ENCODE measurements at regions not wholly inside any gene's neighbourhood (a gene's known extent, or its start where the extent isn't known, plus 50 kb on each side); places are given as distances from the start of the nearest gene placed in this dataset.

DNA sequence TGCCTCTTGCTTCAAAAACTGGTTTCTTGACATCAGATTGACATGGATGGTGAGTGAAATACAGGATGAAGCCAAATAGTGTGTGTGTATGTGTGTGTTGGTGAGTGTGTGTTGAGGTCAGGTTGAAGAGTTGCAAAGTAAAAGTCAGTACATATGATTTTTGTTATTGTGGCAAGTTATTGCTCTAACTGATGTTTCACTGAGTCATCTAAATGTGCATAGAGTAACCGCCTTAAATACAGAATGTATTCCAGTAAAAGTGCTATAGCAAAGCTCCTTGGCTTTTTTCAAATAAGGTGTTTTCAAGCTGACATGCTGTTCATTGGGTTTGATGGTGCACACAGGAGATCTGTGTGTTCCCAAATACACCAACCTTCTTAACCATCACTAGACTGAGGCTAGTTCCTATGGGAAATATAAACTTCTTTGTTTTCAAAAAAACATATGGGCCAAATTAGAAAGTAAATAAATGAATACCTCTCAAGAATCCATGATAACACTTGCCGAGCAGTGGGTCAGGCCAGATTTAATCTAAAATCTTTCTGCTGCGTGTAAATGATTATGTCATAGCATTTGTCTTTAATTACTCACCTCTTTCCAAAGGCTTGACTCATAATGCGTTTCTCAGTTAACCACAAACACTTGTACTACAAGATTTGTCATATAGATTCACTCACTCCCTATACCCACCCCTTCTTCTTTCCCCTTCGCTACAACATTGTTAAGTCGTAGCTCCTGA, 151.1 kb downstream of the LYPLAL1 start:
- Histone ChIP-seq H3K27ac (ENCODE audit: low read depth, low read length) (no peak overlapping the region), H3K4me2 (ENCODE audit: low read depth, low read length, poor library complexity, severe bottlenecking) (no peak overlapping the region), H3K36me3 (ENCODE audit: low read length) (no peaks in the 10 kb centered on the region), H4K20me1 (ENCODE audit: low read depth, low read length) (no peaks in the 10 kb centered on the region), H2AFZ (ENCODE audit: low read depth, low read length, severe bottlenecking) (no peak overlapping the region), H3K27me3 (ENCODE audit: low read length) (no peaks in the 10 kb centered on the region), H3K9me3 (ENCODE audit: insufficient read depth, low read length) (no peaks in the 10 kb centered on the region), H3K79me2 (ENCODE audit: insufficient read depth, low read length) (no peaks in the 10 kb centered on the region), H3K9me2 (replicated peaks; ENCODE audit: insufficient read depth, low read length) (no peaks in the 10 kb centered on the region), H3K4me3 (ENCODE audit: insufficient read depth, low read length, poor library complexity, severe bottlenecking) (no peak overlapping the region), H3F3A (ENCODE audit: insufficient read depth) (no peaks in the 10 kb centered on the region), H3K9ac (ENCODE audit: low read length) (no peak overlapping the region)
- TF ChIP-seq EZH2phosphoT487 (conservative IDR thresholded peaks at IDR 0.05; ENCODE audit: low read length), result no peak
- TF ChIP-seq, protein P1, sequence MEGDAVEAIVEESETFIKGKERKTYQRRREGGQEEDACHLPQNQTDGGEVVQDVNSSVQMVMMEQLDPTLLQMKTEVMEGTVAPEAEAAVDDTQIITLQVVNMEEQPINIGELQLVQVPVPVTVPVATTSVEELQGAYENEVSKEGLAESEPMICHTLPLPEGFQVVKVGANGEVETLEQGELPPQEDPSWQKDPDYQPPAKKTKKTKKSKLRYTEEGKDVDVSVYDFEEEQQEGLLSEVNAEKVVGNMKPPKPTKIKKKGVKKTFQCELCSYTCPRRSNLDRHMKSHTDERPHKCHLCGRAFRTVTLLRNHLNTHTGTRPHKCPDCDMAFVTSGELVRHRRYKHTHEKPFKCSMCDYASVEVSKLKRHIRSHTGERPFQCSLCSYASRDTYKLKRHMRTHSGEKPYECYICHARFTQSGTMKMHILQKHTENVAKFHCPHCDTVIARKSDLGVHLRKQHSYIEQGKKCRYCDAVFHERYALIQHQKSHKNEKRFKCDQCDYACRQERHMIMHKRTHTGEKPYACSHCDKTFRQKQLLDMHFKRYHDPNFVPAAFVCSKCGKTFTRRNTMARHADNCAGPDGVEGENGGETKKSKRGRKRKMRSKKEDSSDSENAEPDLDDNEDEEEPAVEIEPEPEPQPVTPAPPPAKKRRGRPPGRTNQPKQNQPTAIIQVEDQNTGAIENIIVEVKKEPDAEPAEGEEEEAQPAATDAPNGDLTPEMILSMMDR (IDR thresholded peaks at IDR 0.05; ENCODE audit: insufficient read depth, low read length, poor library complexity, severe bottlenecking), result no peak

DNA sequence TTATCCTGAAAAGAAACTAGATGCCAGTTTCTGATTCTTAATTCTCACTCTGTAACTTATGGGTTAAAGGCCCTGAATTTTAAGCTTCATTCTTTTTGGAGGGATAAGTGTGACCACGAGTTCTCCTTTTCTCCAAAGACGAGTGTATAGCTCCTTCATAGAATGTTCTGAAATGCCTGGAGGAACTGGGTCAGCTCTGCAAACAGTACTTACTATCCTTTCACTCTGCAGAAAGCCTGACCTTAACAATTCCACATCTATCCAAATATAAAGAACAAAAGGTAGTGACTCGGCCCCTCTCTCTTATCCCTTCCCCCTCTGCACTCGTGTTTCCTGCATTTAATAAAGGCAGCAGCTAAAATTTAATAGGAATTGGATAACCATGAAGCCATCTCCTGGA, 150.5 kb downstream of the LYPLAL1 start:
- no peak overlapping the region for H3K4me3 ChIP-seq (ENCODE audit: insufficient read depth, low read length, poor library complexity, severe bottlenecking)
- H3K9me2 ChIP-seq (replicated peaks; ENCODE audit: insufficient read depth, low read length), result no peaks in the 10 kb centered on the region
- no peak overlapping the region for H2AFZ ChIP-seq (ENCODE audit: low read depth, low read length, severe bottlenecking)
- no peaks in the 10 kb centered on the region for H4K20me1 ChIP-seq (ENCODE audit: low read depth, low read length)
- H3K27me3 ChIP-seq (ENCODE audit: low read length), result no peaks in the 10 kb centered on the region
- no peak overlapping the region for H3K4me2 ChIP-seq (ENCODE audit: low read depth, low read length, poor library complexity, severe bottlenecking)
- no peaks in the 10 kb centered on the region for H3K9me3 ChIP-seq (ENCODE audit: insufficient read depth, low read length)
- no peaks in the 10 kb centered on the region for H3F3A ChIP-seq (ENCODE audit: insufficient read depth)
- H3K79me2 ChIP-seq (ENCODE audit: insufficient read depth, low read length), result no peaks in the 10 kb centered on the region
- no peaks in the 10 kb centered on the region for H3K36me3 ChIP-seq (ENCODE audit: low read length)
- H3K9ac ChIP-seq (ENCODE audit: low read length), result no peak overlapping the region
- H3K27ac ChIP-seq (ENCODE audit: low read depth, low read length), result no peak overlapping the region
- TF ChIP-seq EZH2phosphoT487 (conservative IDR thresholded peaks at IDR 0.05; ENCODE audit: low read length), result no peak
- TF ChIP-seq, protein P1 (IDR thresholded peaks at IDR 0.05; ENCODE audit: insufficient read depth, low read length, poor library complexity, severe bottlenecking), result no peak

DNA sequence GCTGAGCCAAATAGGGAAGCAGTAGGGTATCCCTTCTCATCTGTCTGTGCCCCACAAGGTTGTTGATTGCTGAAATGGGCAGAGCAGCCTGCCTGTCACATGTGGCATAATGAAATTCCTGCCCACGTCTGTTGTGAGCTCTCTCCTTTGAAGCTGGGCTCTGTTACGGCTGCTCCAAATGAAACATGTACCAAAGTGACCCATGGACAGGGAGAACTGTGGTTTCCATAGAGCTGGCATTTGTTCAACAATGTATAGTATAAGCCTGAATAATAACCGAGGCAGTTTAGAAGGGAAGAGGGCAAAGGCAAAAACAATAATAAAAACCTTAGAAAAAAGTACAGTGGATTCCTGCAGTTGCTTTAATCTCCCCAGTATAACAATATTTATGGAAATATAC, 149.7 kb downstream of the LYPLAL1 start:
- Histone ChIP-seq H3K36me3 (ENCODE audit: low read length) (no peaks in the 10 kb centered on the region), H3K27ac (ENCODE audit: low read depth, low read length) (no peak overlapping the region), H4K20me1 (ENCODE audit: low read depth, low read length) (no peaks in the 10 kb centered on the region), H3K27me3 (ENCODE audit: low read length) (no peaks in the 10 kb centered on the region), H3K9me2 (replicated peaks; ENCODE audit: insufficient read depth, low read length) (no peaks in the 10 kb centered on the region), H2AFZ (ENCODE audit: low read depth, low read length, severe bottlenecking) (no peak overlapping the region), H3F3A (ENCODE audit: insufficient read depth) (no peaks in the 10 kb centered on the region), H3K79me2 (ENCODE audit: insufficient read depth, low read length) (no peaks in the 10 kb centered on the region), H3K9ac (ENCODE audit: low read length) (no peak overlapping the region), H3K4me2 (ENCODE audit: low read depth, low read length, poor library complexity, severe bottlenecking) (no peak overlapping the region), H3K9me3 (ENCODE audit: insufficient read depth, low read length) (no peaks in the 10 kb centered on the region), H3K4me3 (ENCODE audit: insufficient read depth, low read length, poor library complexity, severe bottlenecking) (no peak overlapping the region)
- TF ChIP-seq, protein P1 (IDR thresholded peaks at IDR 0.05; ENCODE audit: insufficient read depth, low read length, poor library complexity, severe bottlenecking), result no peak
- no peak for TF ChIP-seq EZH2phosphoT487 (conservative IDR thresholded peaks at IDR 0.05; ENCODE audit: low read length)
